WERI-Rb-1 (cell line): ENCODE measurements at regions not wholly inside any gene's neighbourhood (a gene's known extent, or its start where the extent isn't known, plus 50 kb on each side); places are given as distances from the start of the nearest gene placed in this dataset.

Experiments used
- DNase-seq: peaks from one replicate; pipeline ENCODE4 v3.0.0-alpha.2; 2020
- H3K27ac ChIP-seq: fragments of 250-450 bp; sonication (Bioruptor Pico); 2 replicates; pipeline ENCODE4 v1.5.1; 2020; ENCODE audit warnings: mild to moderate bottlenecking, moderate library complexity
- H3K27me3 ChIP-seq: fragments of 250-450 bp; sonication (Bioruptor Pico); 2 replicates; pipeline ENCODE4 v1.5.1; 2021; ENCODE audit warnings: mild to moderate bottlenecking, low read depth, moderate library complexity; ENCODE audit not compliant: insufficient read depth, severe bottlenecking
- H3K36me3 ChIP-seq: fragments of 250-450 bp; sonication (Bioruptor Pico); 2 replicates; pipeline ENCODE4 v1.5.1; 2020; ENCODE audit warnings: mild to moderate bottlenecking, moderate library complexity
- H3K4me3 ChIP-seq: 2 replicates; pipeline ENCODE4 v1.5.1; 2011; ENCODE audit warnings: low read depth, mild to moderate bottlenecking, control low read depth, low read length
- H3K9me3 ChIP-seq: fragments of 250-450 bp; sonication (Bioruptor Pico); 2 replicates; pipeline ENCODE4 v1.5.1; 2021; ENCODE audit warnings: mild to moderate bottlenecking, moderate library complexity; ENCODE audit not compliant: severe bottlenecking
- TF ChIP-seq, protein P1 (sequence below): IDR thresholded peaks from 2 replicates; pipeline ENCODE4 v1.5.1; 2011; ENCODE audit warnings: low read depth, mild to moderate bottlenecking, control low read depth, inconsistent platforms, low read length

DNA sequence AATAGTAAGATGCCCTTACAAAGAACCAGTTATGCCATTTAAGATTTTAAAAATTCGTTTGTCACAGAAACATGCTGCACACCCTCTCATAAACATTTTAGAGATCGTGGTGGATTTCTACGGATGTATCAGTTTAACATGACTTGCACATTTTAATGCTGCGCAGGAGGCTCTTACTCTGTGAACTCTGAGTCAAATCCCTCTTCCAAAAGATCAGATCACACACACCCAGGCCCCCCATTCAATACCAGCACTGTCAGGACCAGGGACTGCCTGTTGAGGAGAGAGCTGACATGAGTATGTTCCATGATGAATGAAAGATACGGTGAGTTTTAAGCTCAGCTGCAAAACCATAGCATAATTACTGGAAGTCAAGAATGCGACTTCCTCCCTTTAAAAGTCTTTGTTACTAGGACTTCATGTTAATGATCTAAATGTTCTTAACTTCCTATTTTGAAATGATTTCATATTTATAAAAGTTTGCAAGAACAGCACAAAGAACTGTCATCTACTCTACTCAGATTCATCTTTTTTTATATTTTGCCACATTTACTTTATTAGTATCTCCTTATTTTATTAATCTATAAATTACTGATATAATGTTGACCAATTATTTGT, 500.2 kb downstream of the GLRX3 start:
- Histone ChIP-seq H3K4me3 (no peak overlapping the region), H3K9me3 (no peaks in the 10 kb centered on the region), H3K27ac (no peak overlapping the region), H3K36me3 (no peaks in the 10 kb centered on the region), H3K27me3 (no peaks in the 10 kb centered on the region)
- DNase-seq: no peak
- TF ChIP-seq, protein P1, sequence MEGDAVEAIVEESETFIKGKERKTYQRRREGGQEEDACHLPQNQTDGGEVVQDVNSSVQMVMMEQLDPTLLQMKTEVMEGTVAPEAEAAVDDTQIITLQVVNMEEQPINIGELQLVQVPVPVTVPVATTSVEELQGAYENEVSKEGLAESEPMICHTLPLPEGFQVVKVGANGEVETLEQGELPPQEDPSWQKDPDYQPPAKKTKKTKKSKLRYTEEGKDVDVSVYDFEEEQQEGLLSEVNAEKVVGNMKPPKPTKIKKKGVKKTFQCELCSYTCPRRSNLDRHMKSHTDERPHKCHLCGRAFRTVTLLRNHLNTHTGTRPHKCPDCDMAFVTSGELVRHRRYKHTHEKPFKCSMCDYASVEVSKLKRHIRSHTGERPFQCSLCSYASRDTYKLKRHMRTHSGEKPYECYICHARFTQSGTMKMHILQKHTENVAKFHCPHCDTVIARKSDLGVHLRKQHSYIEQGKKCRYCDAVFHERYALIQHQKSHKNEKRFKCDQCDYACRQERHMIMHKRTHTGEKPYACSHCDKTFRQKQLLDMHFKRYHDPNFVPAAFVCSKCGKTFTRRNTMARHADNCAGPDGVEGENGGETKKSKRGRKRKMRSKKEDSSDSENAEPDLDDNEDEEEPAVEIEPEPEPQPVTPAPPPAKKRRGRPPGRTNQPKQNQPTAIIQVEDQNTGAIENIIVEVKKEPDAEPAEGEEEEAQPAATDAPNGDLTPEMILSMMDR: no peak

DNA sequence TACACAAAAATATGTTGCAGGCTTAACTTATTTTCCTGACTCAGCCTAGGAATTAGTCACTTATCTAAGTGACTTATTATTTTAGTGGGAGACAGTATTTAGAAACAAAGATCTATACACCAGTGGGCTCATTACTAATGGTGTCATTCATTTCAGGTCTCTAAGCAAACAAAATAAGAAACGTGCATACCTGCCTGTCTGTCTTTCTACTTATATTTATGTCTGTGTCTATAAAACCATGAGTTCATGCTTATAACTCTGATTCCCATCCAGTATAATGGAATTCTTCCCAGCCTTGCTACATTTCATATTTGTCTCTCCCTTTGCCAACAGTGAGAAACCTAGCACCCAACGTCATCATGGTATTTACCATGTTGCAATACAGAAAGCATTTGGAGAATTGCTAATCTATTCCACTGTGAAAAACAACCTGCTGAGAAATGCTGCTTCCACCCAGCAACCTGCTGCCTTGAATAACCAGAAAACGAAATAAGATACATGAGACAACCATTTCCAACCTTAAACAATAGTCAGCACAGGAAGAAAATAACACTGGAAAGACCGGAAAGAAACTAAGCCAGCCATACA, 501.0 kb downstream of the GLRX3 start:
- Histone ChIP-seq H3K36me3 (no peaks in the 10 kb centered on the region), H3K27ac (no peak overlapping the region), H3K9me3 (no peaks in the 10 kb centered on the region), H3K4me3 (no peak overlapping the region), H3K27me3 (no peaks in the 10 kb centered on the region)
- TF ChIP-seq, protein P1: no peak
- no peak for DNase-seq

DNA sequence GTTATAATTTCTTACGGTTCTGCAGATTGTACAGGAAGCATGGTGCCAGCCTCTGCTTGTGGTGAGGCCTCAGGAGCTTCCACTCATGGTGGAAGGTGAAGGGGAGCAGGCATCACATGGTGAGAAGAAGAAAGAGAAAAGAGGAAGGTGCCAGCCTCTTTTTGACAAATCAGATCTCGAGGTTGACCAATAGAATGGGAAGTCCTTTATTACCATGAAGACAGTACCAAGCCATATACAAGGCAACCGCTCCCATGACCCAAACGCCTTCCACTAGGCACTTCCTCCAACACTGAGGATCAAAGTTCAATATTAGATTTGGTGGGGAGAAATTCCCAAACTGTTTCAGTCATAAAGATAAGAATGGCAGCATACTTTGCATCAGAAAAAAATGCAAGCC, 502.8 kb downstream of the GLRX3 start:
- TF ChIP-seq, protein P1: no peak
- Histone ChIP-seq H3K36me3 (no peaks in the 10 kb centered on the region), H3K27ac (no peak overlapping the region), H3K27me3 (no peaks in the 10 kb centered on the region), H3K9me3 (no peaks in the 10 kb centered on the region), H3K4me3 (no peak overlapping the region)
- no peak for DNase-seq

DNA sequence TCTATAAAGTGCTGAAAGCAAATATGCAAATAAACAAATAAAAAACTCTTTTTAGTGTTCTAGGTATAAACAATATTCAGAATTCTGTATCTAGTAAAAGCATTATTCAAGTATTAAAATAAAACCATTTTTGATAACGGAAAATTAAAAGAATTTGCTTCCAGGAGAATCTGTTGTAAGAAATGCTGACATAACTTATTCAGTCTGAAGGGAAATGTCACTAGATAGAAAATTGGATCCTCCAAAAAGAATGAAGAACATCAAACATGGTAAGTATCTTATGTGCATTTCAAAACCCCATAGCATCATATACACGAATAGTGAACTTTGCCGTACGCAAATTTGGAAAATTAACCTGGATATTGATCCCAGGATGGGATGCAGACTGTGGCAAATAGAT, 506.7 kb downstream of the GLRX3 start:
- Histone ChIP-seq H3K27me3 (no peaks in the 10 kb centered on the region), H3K27ac (no peak overlapping the region), H3K36me3 (no peaks in the 10 kb centered on the region), H3K9me3 (no peaks in the 10 kb centered on the region), H3K4me3 (no peak overlapping the region)
- no peak for DNase-seq
- TF ChIP-seq, protein P1: no peak

DNA sequence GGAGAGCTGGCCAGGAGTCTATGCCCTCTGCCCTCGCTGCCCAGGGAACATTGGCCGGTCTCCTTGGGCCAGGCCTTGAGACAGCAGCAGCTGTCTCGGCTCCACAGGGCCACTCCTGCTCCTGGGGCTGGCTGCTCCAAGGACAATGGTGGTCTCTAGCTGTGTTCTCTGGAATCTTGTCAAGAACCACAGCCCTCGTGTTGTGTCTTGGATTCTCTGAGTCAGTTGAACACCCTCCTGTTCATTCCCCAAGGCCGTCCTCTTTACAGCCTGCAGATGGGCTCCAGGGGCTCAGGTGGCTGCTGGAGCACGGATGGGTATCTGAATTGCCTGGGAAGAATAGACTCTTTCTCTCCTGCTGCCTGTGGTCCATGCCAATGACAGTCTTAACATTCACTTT, 511.1 kb downstream of the GLRX3 start:
- Histone ChIP-seq H3K36me3 (no peaks in the 10 kb centered on the region), H3K4me3 (no peak overlapping the region), H3K27ac (no peak overlapping the region), H3K9me3 (no peaks in the 10 kb centered on the region), H3K27me3 (no peaks in the 10 kb centered on the region)
- no peak for DNase-seq
- TF ChIP-seq, protein P1: no peak

DNA sequence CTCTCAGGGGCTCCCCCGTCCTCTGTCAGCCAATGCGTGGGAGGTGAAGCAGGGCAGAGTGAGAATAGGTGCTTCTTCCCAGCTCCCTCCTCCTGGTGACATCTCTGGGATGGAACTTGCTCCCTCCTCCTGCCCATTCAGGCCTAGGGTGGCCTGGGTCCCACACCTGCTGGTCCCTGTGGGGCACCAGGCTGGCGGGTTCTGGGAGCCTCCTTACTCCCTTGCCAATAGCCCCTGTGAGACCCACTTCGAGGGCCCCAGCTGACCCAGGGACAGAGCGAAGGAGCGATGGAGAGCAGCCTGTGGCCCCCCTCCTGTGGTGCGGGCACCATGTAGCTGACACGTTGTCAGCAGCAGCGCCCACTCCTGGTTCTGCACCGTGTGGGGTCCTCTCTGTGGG, 512.6 kb downstream of the GLRX3 start:
- no peak for DNase-seq
- Histone ChIP-seq H3K36me3 (no peaks in the 10 kb centered on the region), H3K27ac (no peak overlapping the region), H3K4me3 (no peak overlapping the region), H3K27me3 (no peaks in the 10 kb centered on the region), H3K9me3 (no peaks in the 10 kb centered on the region)
- TF ChIP-seq, protein P1: no peak
